Hepatic stellate cell (primary cell): ENCODE measurements at regions not wholly inside any gene's neighbourhood (a gene's known extent, or its start where the extent isn't known, plus 50 kb on each side); places are given as distances from the start of the nearest gene placed in this dataset.
"Not testable (repeated sequence)": the region's sequence is repeated elsewhere in the genome, so short reads cannot be mapped to it uniquely, and the experiment has no call there.

ENCODE experiments used
- DNase-seq: peaks from one replicate; pipeline ENCODE4 v3.0.0; 2011; ENCODE audit warnings: low spot score

GRCh38 chr6:153539602-153540001 is 408.5 kb upstream of the RGS17 start:
- DNase-seq: no peak

- DNase-seq: no peak
Measured at GRCh38 chr6:153538491-153538890, 407.4 kb upstream of the RGS17 start.

- DNase-seq: no peak
Measured at GRCh38 chr6:153537422-153537821, 406.3 kb upstream of the RGS17 start.

GRCh38 chr6:153526479-153526878 is 395.4 kb upstream of the RGS17 start:
- DNase-seq: no peak

- DNase-seq: no peak
Measured at GRCh38 chr6:153525998-153526397, 394.9 kb upstream of the RGS17 start.

GRCh38 chr6:153523390-153523789 is 392.3 kb upstream of the RGS17 start:
- DNase-seq: no peak

- peak; percentile 8 for DNase-seq
Measured at GRCh38 chr6:153511896-153512496, 380.9 kb upstream of the RGS17 start.

GRCh38 chr6:153503810-153504209 is 372.7 kb upstream of the RGS17 start:
- no peak for DNase-seq

GRCh38 chr6:153493501-153493900 is 362.4 kb upstream of the RGS17 start:
- DNase-seq: no peak

GRCh38 chr6:153489479-153489878 is 358.4 kb upstream of the RGS17 start:
- DNase-seq: no peak

- DNase-seq: no peak
Measured at GRCh38 chr6:153488267-153488666, 357.2 kb upstream of the RGS17 start.

- no peak for DNase-seq
Measured at GRCh38 chr6:153485072-153485471, 354.0 kb upstream of the RGS17 start.

GRCh38 chr6:153484056-153484455 is 353.0 kb upstream of the RGS17 start:
- no peak for DNase-seq

GRCh38 chr6:153476243-153476642 is 345.2 kb upstream of the RGS17 start:
- no peak for DNase-seq

GRCh38 chr6:153465050-153465449 is 334.0 kb upstream of the RGS17 start:
- no peak for DNase-seq

- DNase-seq: no peak
Measured at GRCh38 chr6:153449279-153449678, 318.2 kb upstream of the RGS17 start.

- DNase-seq: not testable (repeated sequence)
Measured at GRCh38 chr6:153442749-153443148, 311.7 kb upstream of the RGS17 start.

- DNase-seq: no peak
Measured at GRCh38 chr6:153442096-153442495, 311.0 kb upstream of the RGS17 start.

GRCh38 chr6:153437193-153437592 is 306.1 kb upstream of the RGS17 start:
- no peak for DNase-seq

- no peak for DNase-seq
Measured at GRCh38 chr6:153436351-153436750, 305.3 kb upstream of the RGS17 start.

GRCh38 chr6:153435787-153436186 is 304.7 kb upstream of the RGS17 start:
- DNase-seq: no peak

GRCh38 chr6:153425536-153425935 is 294.5 kb upstream of the RGS17 start:
- no peak for DNase-seq

GRCh38 chr6:153424719-153425400 is 293.8 kb upstream of the RGS17 start:
- no peak for DNase-seq

- no peak for DNase-seq
Measured at GRCh38 chr6:153412519-153412918, 281.4 kb upstream of the RGS17 start.
